IMR-90 (cell line): ENCODE measurements at regions not wholly inside any gene's neighbourhood (a gene's known extent, or its start where the extent isn't known, plus 50 kb on each side); places are given as distances from the start of the nearest gene placed in this dataset.

Experiments
- ATAC-seq: fragments of 200-7000 bp; cut with Tn5 transposase; 2 replicates; pipeline ENCODE4 v1.9.1; 2020; ENCODE audit warnings: low read depth, mild to moderate bottlenecking, moderate library complexity
- BruUV-seq: library from RNA; stranded (reverse); fragments of 400-500 nt; replicated peaks from 2 replicates; lab custom pipeline; 2021; lab: Mats Ljungman, UMichigan
- CTCF ChIA-PET: fragments of 300-600 bp; formaldehyde crosslinking; extraction: SDS; loops from one replicate; lab custom pipeline; 2021; ENCODE audit warnings: antibody characterized with exemption; lab: Yijun Ruan, JAX
- POLR2A ChIA-PET: fragments of 300-600 bp; sonication (Branson Sonifier 250); formaldehyde crosslinking; loops from one replicate; lab custom pipeline; 2022; ENCODE audit warnings: antibody characterized with exemption; ENCODE audit not compliant: unreplicated experiment; lab: Charles Lee
- DNase-seq: peaks from one replicate; pipeline ENCODE4 v3.0.0; 2013
- H2AFZ ChIP-seq: replicated peaks from 2 replicates; pipeline ENCODE3; 2013; ENCODE audit warnings: low read length, mild to moderate bottlenecking; ENCODE audit not compliant: poor library complexity
- H2AK5ac ChIP-seq: 2 replicates; pipeline ENCODE4 v1.6.1; 2013; ENCODE audit warnings: low read depth, low read length, inconsistent platforms
- H2AK9ac ChIP-seq: replicated peaks from 2 replicates; pipeline ENCODE3; 2013; ENCODE audit warnings: mild to moderate bottlenecking, low read depth, low read length, moderate library complexity; ENCODE audit not compliant: poor library complexity
- H2BK120ac ChIP-seq: 2 replicates; pipeline ENCODE4 v1.6.1; 2013; ENCODE audit warnings: low read depth, low read length, inconsistent platforms
- H2BK15ac ChIP-seq: 3 replicates; pipeline ENCODE4 v1.6.1; 2013; ENCODE audit warnings: low read depth, low read length, inconsistent platforms
- H2BK20ac ChIP-seq: 2 replicates; pipeline ENCODE4 v1.6.1; 2013; ENCODE audit warnings: low read depth, mild to moderate bottlenecking, inconsistent platforms, low read length, moderate library complexity
- H2BK5ac ChIP-seq: 2 replicates; pipeline ENCODE4 v1.6.1; 2013; ENCODE audit warnings: mild to moderate bottlenecking, low read depth, low read length, inconsistent platforms; ENCODE audit not compliant: poor library complexity, severe bottlenecking
- H3K14ac ChIP-seq: replicated peaks from 2 replicates; pipeline ENCODE4 v1.6.1; 2013; ENCODE audit warnings: low read depth, low read length, inconsistent platforms
- H3K18ac ChIP-seq: 2 replicates; pipeline ENCODE4 v1.6.1; 2013; ENCODE audit warnings: low read depth, low read length, control low read depth
- H3K23ac ChIP-seq: 2 replicates; pipeline ENCODE4 v1.6.1; 2013; ENCODE audit warnings: low read depth, low read length, inconsistent platforms
- H3K27ac ChIP-seq: 2 replicates; pipeline ENCODE4 v1.5.1; 2013; ENCODE audit warnings: mild to moderate bottlenecking, control low read depth, low read length; ENCODE audit not compliant: insufficient read depth
- H3K27me3 ChIP-seq: 2 replicates; pipeline ENCODE4 v1.6.1; 2013; ENCODE audit warnings: low read length; ENCODE audit not compliant: control insufficient read depth, insufficient read depth
- H3K36me3 ChIP-seq: 2 replicates; pipeline ENCODE4 v1.6.1; 2013; ENCODE audit warnings: low read length, mixed read lengths; ENCODE audit not compliant: control insufficient read depth, insufficient read depth
- H3K4ac ChIP-seq: 2 replicates; pipeline ENCODE4 v1.6.1; 2013; ENCODE audit warnings: low read depth, low read length, inconsistent platforms
- H3K4me1 ChIP-seq: 2 replicates; pipeline ENCODE4 v1.6.1; 2013; ENCODE audit warnings: low read length, mixed read lengths; ENCODE audit not compliant: control insufficient read depth, insufficient read depth
- H3K4me2 ChIP-seq: 2 replicates; pipeline ENCODE4 v1.6.1; 2013; ENCODE audit warnings: low read depth, mild to moderate bottlenecking, control low read depth, low read length, moderate library complexity
- H3K4me3 ChIP-seq: 2 replicates; pipeline ENCODE4 v1.5.1; 2013; ENCODE audit warnings: low read depth, mild to moderate bottlenecking, control low read depth, low read length, moderate library complexity; ENCODE audit not compliant: insufficient read depth
- H3K56ac ChIP-seq: 2 replicates; pipeline ENCODE4 v1.6.1; 2013; ENCODE audit warnings: low read length, inconsistent platforms; ENCODE audit not compliant: insufficient read depth; ENCODE audit errors: extremely low read depth
- H3K79me1 ChIP-seq, 2 experiments: 2 replicates each; pipeline ENCODE4 v1.6.1; 2013; ENCODE audit warnings: low read length in 2 of 2, inconsistent platforms in 1 of 2, low read depth in 1 of 2
- H3K9ac ChIP-seq: 2 replicates; pipeline ENCODE4 v1.6.1; 2013; ENCODE audit warnings: low read depth, low read length, control low read depth
- H3K9me1 ChIP-seq: 2 replicates; pipeline ENCODE4 v1.6.1; 2013; ENCODE audit warnings: low read length, inconsistent platforms; ENCODE audit not compliant: insufficient read depth
- H3K9me3 ChIP-seq: 2 replicates; pipeline ENCODE4 v1.6.1; 2013; ENCODE audit warnings: low read length; ENCODE audit not compliant: control insufficient read depth, insufficient read depth
- H4K20me1 ChIP-seq: 2 replicates; pipeline ENCODE4 v1.6.1; 2013; ENCODE audit warnings: low read length, inconsistent platforms; ENCODE audit not compliant: insufficient read depth
- H4K5ac ChIP-seq: 2 replicates; pipeline ENCODE4 v1.6.1; 2013; ENCODE audit warnings: mild to moderate bottlenecking, low read depth, low read length, control low read depth
- H4K8ac ChIP-seq, 2 experiments: 2 replicates each; pipeline ENCODE4 v1.6.1; 2013; ENCODE audit warnings: low read depth in 2 of 2, low read length in 2 of 2, control low read depth in 1 of 2, inconsistent platforms in 1 of 2
- H4K91ac ChIP-seq: 2 replicates; pipeline ENCODE4 v1.6.1; 2013; ENCODE audit warnings: low read depth, low read length, inconsistent platforms; ENCODE audit not compliant: insufficient read depth
- MAZ ChIP-seq: IDR thresholded peaks from 2 replicates; pipeline ENCODE4 v1.6.1; 2012; ENCODE audit warnings: low read depth, mild to moderate bottlenecking, low read length, improper control_type of control experiment, moderate library complexity, borderline replicate concordance
- SMC3 ChIP-seq: fragments of 150-350 bp; IDR thresholded peaks from 2 replicates; pipeline ENCODE4 v1.6.1; 2016; ENCODE audit warnings: low read depth, mild to moderate bottlenecking, antibody characterized with exemption, low read length, moderate library complexity
- WGBS, 2 experiments: methylation state at CpG; one replicate each; pipeline versions ENCODE4 v1.1.5 to v1.1.7; 2013; ENCODE audit warnings: missing lambda C conversion rate in 2 of 2; ENCODE audit not compliant: insufficient read length in 1 of 2; ENCODE audit errors: extremely low coverage in 2 of 2; 5-methylcytosine and 5-hydroxymethylcytosine counted together
- dilution Hi-C: fragments of 300-500 bp; cut with HindIII; formaldehyde crosslinking; loops from one replicate; pipeline ENCODE4 v1.14.3; 2018; ENCODE audit warnings: low sequenced_read_pairs; ENCODE audit not compliant: unreplicated experiment
- in situ Hi-C: fragments of 300-500 bp; cut with MboI; formaldehyde crosslinking; loops from 3 replicates; pipeline ENCODE4 v1.14.3; 2019; ENCODE audit warnings: low sequenced_read_pairs, inconsistent platforms, mixed read lengths
- intact Hi-C: fragments of 100-400 bp; cut with micrococcal nuclease; formaldehyde crosslinking; loops from 2 replicates; pipeline ENCODE4 v1.10.0; 2022
- TF ChIP-seq, protein P1 (sequence below): fragments of 150-350 bp; IDR thresholded peaks from 2 replicates; pipeline ENCODE4 v1.6.1; 2016; ENCODE audit warnings: low read depth, mild to moderate bottlenecking, low read length, moderate library complexity, borderline replicate concordance

DNA sequence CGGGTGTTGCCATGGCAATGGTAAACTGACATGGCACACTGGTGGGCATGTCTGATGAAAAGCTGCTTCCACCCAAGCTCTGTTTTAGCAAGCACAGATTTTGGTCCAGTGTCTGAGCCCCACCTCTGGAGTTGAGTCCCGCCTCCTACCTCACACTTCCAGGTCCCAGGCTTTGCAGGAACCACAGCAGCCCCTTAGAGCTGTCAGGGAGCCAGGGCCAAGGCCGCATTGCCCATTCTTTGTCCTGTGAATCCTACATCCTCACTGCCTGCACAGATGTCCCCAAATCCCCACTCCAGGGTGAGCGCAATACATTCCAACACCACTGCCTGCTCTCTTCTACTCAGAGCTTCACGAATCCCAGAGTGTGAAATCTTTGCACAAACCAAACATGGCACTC, 292.2 kb downstream of the PREX1 start:
- H2BK120ac ChIP-seq = no peak overlapping the region
- dilution Hi-C loops = no loop called here
- POLR2A ChIA-PET = no interaction called here

More for the DNA sequence above, 292.2 kb downstream of the PREX1 start:
- Histone ChIP-seq H4K8ac (no peak overlapping the region), H3K9ac (no peak overlapping the region), H4K91ac (no peak overlapping the region), H3K9me1 (no peaks in the 10 kb centered on the region), H2BK5ac (no peak overlapping the region), H2BK15ac (no peak overlapping the region), H2BK20ac (no peak overlapping the region), H3K27me3 (peaks cover 2% of the 10 kb centered on the region; the same call in 1 of the 2 replicates), H3K4ac (no peak overlapping the region), H2AK5ac (no peak overlapping the region), H3K27ac (no peak overlapping the region), H3K23ac (no peak overlapping the region), H4K5ac (no peak overlapping the region), H3K36me3 (no peaks in the 10 kb centered on the region), H3K79me1 (no peaks in the 10 kb centered on the region), H3K14ac (no peak overlapping the region), H3K9me3 (no peaks in the 10 kb centered on the region), H4K20me1 (no peaks in the 10 kb centered on the region), H3K4me3 (no peak overlapping the region), H2AFZ (no peak overlapping the region), H3K56ac (no peak overlapping the region), H3K18ac (no peak overlapping the region), H3K4me2 (no peak overlapping the region), H3K4me1 (no peaks in the 10 kb centered on the region), H2AK9ac (no peak overlapping the region)
- intact Hi-C loops (no loop called here), in situ Hi-C loops (no loop called here)
- no peak for ATAC-seq
- DNase-seq = no peak
- TF ChIP-seq SMC3 (no peak), MAZ (no peak)
- TF ChIP-seq, protein P1, sequence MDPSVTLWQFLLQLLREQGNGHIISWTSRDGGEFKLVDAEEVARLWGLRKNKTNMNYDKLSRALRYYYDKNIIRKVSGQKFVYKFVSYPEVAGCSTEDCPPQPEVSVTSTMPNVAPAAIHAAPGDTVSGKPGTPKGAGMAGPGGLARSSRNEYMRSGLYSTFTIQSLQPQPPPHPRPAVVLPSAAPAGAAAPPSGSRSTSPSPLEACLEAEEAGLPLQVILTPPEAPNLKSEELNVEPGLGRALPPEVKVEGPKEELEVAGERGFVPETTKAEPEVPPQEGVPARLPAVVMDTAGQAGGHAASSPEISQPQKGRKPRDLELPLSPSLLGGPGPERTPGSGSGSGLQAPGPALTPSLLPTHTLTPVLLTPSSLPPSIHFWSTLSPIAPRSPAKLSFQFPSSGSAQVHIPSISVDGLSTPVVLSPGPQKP = no peak
- WGBS, 2 experiments = 10% methylated on average over 1 of the region's 5 CpGs; no CpG with 5 or more reads in 1 of the 2 experiments
- CTCF ChIA-PET = no interaction called here
- BruUV-seq = no TSS peak
